Fibroblast of pulmonary artery (primary cell): ENCODE measurements at regions not wholly inside any gene's neighbourhood (a gene's known extent, or its start where the extent isn't known, plus 50 kb on each side); places are given as distances from the start of the nearest gene placed in this dataset.

ENCODE experiments used
- DNase-seq: peaks from one replicate; pipeline ENCODE4 v3.0.0-alpha.2; 2010; ENCODE audit warnings: low read depth
- H3K4me3 ChIP-seq: replicated peaks from 2 replicates; pipeline ENCODE4 v1.5.1; 2011; ENCODE audit warnings: low read depth, mild to moderate bottlenecking, control low read depth, low read length, moderate library complexity
- CTCF ChIP-seq: IDR thresholded peaks from 2 replicates; pipeline ENCODE4 v1.5.1; 2011; ENCODE audit warnings: mild to moderate bottlenecking, control low read depth, low read length, inconsistent platforms; ENCODE audit errors: missing control alignments

- TF ChIP-seq CTCF, result no peak
- DNase-seq, result no peak
- no peak overlapping the region for H3K4me3 ChIP-seq
Observed at GRCh38 chr18:27449104-27449503, 264.0 kb upstream of the CHST9 start.

GRCh38 chr18:27447930-27448329, 262.8 kb upstream of the CHST9 start:
- TF ChIP-seq CTCF, result no peak
- no peak overlapping the region for H3K4me3 ChIP-seq
- no peak for DNase-seq

GRCh38 chr18:27447451-27447881, 262.4 kb upstream of the CHST9 start:
- no peak overlapping the region for H3K4me3 ChIP-seq
- DNase-seq, result no peak
- no peak for TF ChIP-seq CTCF

- DNase-seq, result no peak
- no peak for TF ChIP-seq CTCF
- H3K4me3 ChIP-seq, result no peak overlapping the region
Observed at GRCh38 chr18:27430595-27430994, 245.5 kb upstream of the CHST9 start.

- DNase-seq, result no peak
- no peak overlapping the region for H3K4me3 ChIP-seq
- no peak for TF ChIP-seq CTCF
Observed at GRCh38 chr18:27428716-27429475, 243.8 kb upstream of the CHST9 start.

- H3K4me3 ChIP-seq, result no peak overlapping the region
- no peak for DNase-seq
- TF ChIP-seq CTCF, result no peak
Observed at GRCh38 chr18:27428120-27428519, 243.0 kb upstream of the CHST9 start.

GRCh38 chr18:27423581-27423980, 238.5 kb upstream of the CHST9 start:
- no peak for DNase-seq
- no peak for TF ChIP-seq CTCF
- H3K4me3 ChIP-seq, result no peak overlapping the region
